H1 (cell line): ENCODE measurements at regions not wholly inside any gene's neighbourhood (a gene's known extent, or its start where the extent isn't known, plus 50 kb on each side); places are given as distances from the start of the nearest gene placed in this dataset.

Source experiments
- CTCF ChIA-PET: fragments of 300-600 bp; sonication (Branson Sonifier 250); formaldehyde crosslinking; loops from one replicate; lab custom pipeline; 2021; ENCODE audit not compliant: partially characterized antibody; lab: Charles Lee
- POLR2A ChIA-PET: fragments of 300-600 bp; sonication (Branson Sonifier 250); formaldehyde crosslinking; loops from one replicate; lab custom pipeline; 2021; ENCODE audit warnings: inconsistent platforms; ENCODE audit not compliant: partially characterized antibody; lab: Charles Lee
- DNase-seq, 2 experiments: peaks; one replicate each; pipeline versions ENCODE4 v3.0.0 to v3.0.0-alpha.2; 2010 to 2022; ENCODE audit warnings: low spot score in 2 of 2, low read depth in 1 of 2, mixed read lengths in 1 of 2
- FAIRE-seq: peaks from 2 replicates; lab custom pipeline; 2011; peaks lifted over from hg19 to GRCh38; lab: Jason Lieb, UNC
- H2AFZ ChIP-seq: 2 replicates; pipeline ENCODE4 v1.8.1; 2012; ENCODE audit warnings: low read length, inconsistent platforms
- H2AK5ac ChIP-seq: 2 replicates; pipeline ENCODE4 v1.6.1; 2013; ENCODE audit warnings: low read depth, low read length
- H2BK120ac ChIP-seq: replicated peaks from 2 replicates; pipeline ENCODE3; 2013; ENCODE audit warnings: low read depth, low read length, inconsistent platforms
- H2BK12ac ChIP-seq: 2 replicates; pipeline ENCODE4 v1.6.1; 2013; ENCODE audit warnings: low read depth, low read length
- H2BK15ac ChIP-seq: 2 replicates; pipeline ENCODE4 v1.6.1; 2013; ENCODE audit warnings: low read length
- H2BK20ac ChIP-seq: 2 replicates; pipeline ENCODE4 v1.6.1; 2013; ENCODE audit warnings: low read length
- H2BK5ac ChIP-seq: 2 replicates; pipeline ENCODE4 v1.6.1; 2013; ENCODE audit warnings: low read depth, low read length
- H3K14ac ChIP-seq: 2 replicates; pipeline ENCODE4 v1.6.1; 2013; ENCODE audit warnings: inconsistent platforms; ENCODE audit not compliant: insufficient read length
- H3K18ac ChIP-seq: 2 replicates; pipeline ENCODE4 v1.6.1; 2013; ENCODE audit warnings: low read length; ENCODE audit errors: extremely low read depth
- H3K23ac ChIP-seq: 2 replicates; pipeline ENCODE4 v1.6.1; 2013; ENCODE audit warnings: inconsistent platforms; ENCODE audit not compliant: insufficient read length
- H3K23me2 ChIP-seq: 2 replicates; pipeline ENCODE4 v1.6.1; 2013; ENCODE audit warnings: low read depth, low read length
- H3K27ac ChIP-seq: 2 replicates; pipeline ENCODE4 v1.6.1; 2011; ENCODE audit warnings: low read depth, low read length, inconsistent platforms
- H3K27me3 ChIP-seq, 4 experiments: replicated peaks in 1 of 4; 1 replicate in 1 of 4; 2 replicates in 3 of 4; pipeline versions ENCODE4 v1.6.1 to v1.8.1; 2011 to 2013; ENCODE audit warnings: low read length in 3 of 4, mild to moderate bottlenecking in 3 of 4, inconsistent platforms in 2 of 4, mixed read lengths in 2 of 4, moderate library complexity in 1 of 4; ENCODE audit not compliant: control insufficient read depth in 3 of 4, insufficient read depth in 3 of 4; ENCODE audit errors: extremely low read depth in 1 of 4
- H3K36me3 ChIP-seq, 4 experiments: 2 replicates each; pipeline versions ENCODE4 v1.6.1 to v1.8.1; 2011 to 2013; ENCODE audit warnings: mild to moderate bottlenecking in 4 of 4, low read length in 3 of 4, moderate library complexity in 2 of 4, control low read depth in 1 of 4, inconsistent platforms in 1 of 4; ENCODE audit not compliant: insufficient read depth in 4 of 4, control insufficient read depth in 2 of 4
- H3K4ac ChIP-seq: replicated peaks from 2 replicates; pipeline ENCODE3; 2013; ENCODE audit warnings: low read length, low read depth, mixed read lengths, inconsistent platforms; ENCODE audit not compliant: insufficient read length
- H3K4me1 ChIP-seq, 4 experiments: replicated peaks in 1 of 4; 1 replicate in 1 of 4; 2 replicates in 3 of 4; pipeline versions ENCODE4 v1.6.1 to v1.8.1; 2011 to 2013; ENCODE audit warnings: low read length in 3 of 4, inconsistent platforms in 2 of 4, mixed read lengths in 1 of 4; ENCODE audit not compliant: insufficient read depth in 4 of 4, control insufficient read depth in 3 of 4
- H3K4me2 ChIP-seq, 2 experiments: 2 replicates each; pipeline versions ENCODE4 v1.6.1 to v1.8.1; 2011 to 2013; ENCODE audit warnings: low read depth in 2 of 2, low read length in 2 of 2, control low read depth in 1 of 2, inconsistent platforms in 1 of 2, mild to moderate bottlenecking in 1 of 2; ENCODE audit not compliant: insufficient read depth in 1 of 2
- H3K4me3 ChIP-seq, 4 experiments: fragments of 200-600, 300-600 bp in 1 of 4; sonication (generic), shearing (Covaris generic), sonication (Bioruptor Twin) in 1 of 4; 2 replicates each; pipeline versions ENCODE4 v1.5.1 to v1.8.1; 2011 to 2016; ENCODE audit warnings: low read length in 4 of 4, low read depth in 3 of 4, control low read depth in 2 of 4, inconsistent platforms in 2 of 4, mild to moderate bottlenecking in 2 of 4, mixed read lengths in 1 of 4, moderate library complexity in 1 of 4; ENCODE audit not compliant: insufficient read depth in 2 of 4; ENCODE audit errors: extremely low read depth in 1 of 4
- H3K56ac ChIP-seq: replicated peaks from 2 replicates; pipeline ENCODE3; 2013; ENCODE audit warnings: low read depth, mild to moderate bottlenecking, mixed read lengths, low read length, inconsistent platforms; ENCODE audit not compliant: insufficient read length
- H3K79me1 ChIP-seq: 2 replicates; pipeline ENCODE4 v1.6.1; 2013; ENCODE audit warnings: low read depth, low read length, control low read depth
- H3K79me2 ChIP-seq, 2 experiments: 2 replicates each; pipeline versions ENCODE4 v1.6.1 to v1.8.1; 2012 to 2013; ENCODE audit warnings: low read length in 2 of 2, mild to moderate bottlenecking in 2 of 2, inconsistent platforms in 1 of 2; ENCODE audit not compliant: insufficient read depth in 2 of 2, control insufficient read depth in 1 of 2
- H3K9ac ChIP-seq, 4 experiments: replicated peaks in 1 of 4; 1 replicate in 1 of 4; 2 replicates in 3 of 4; pipeline versions ENCODE4 v1.6.1 to v1.8.1; 2011 to 2013; ENCODE audit warnings: low read depth in 3 of 4, low read length in 3 of 4, control low read depth in 2 of 4, mild to moderate bottlenecking in 2 of 4, moderate library complexity in 2 of 4, inconsistent platforms in 1 of 4; ENCODE audit errors: extremely low read depth in 1 of 4
- H3K9me3 ChIP-seq, 2 experiments: 2 replicates each; pipeline versions ENCODE4 v1.6.1 to v1.8.1; 2012 to 2013; ENCODE audit warnings: mild to moderate bottlenecking in 2 of 2, moderate library complexity in 2 of 2, control low read depth in 1 of 2, inconsistent platforms in 1 of 2, low read depth in 1 of 2, low read length in 1 of 2, mixed read lengths in 1 of 2; ENCODE audit not compliant: insufficient read depth in 2 of 2
- H4K20me1 ChIP-seq, 2 experiments: replicated peaks in 1 of 2; 2 replicates each; pipeline versions ENCODE3 to v1.8.1; 2011 to 2013; ENCODE audit warnings: inconsistent platforms in 2 of 2, low read length in 2 of 2, mild to moderate bottlenecking in 1 of 2; ENCODE audit not compliant: insufficient read depth in 2 of 2, control insufficient read depth in 1 of 2
- H4K5ac ChIP-seq: 2 replicates; pipeline ENCODE4 v1.6.1; 2013; ENCODE audit warnings: low read length, low read depth, mixed read lengths, inconsistent platforms; ENCODE audit not compliant: insufficient read length
- H4K8ac ChIP-seq: 2 replicates; pipeline ENCODE4 v1.8.0; 2013; ENCODE audit warnings: mild to moderate bottlenecking, moderate library complexity, low read length, inconsistent platforms; ENCODE audit not compliant: insufficient read depth; ENCODE audit errors: extremely low read depth
- H4K91ac ChIP-seq: replicated peaks from 2 replicates; pipeline ENCODE3; 2013; ENCODE audit warnings: low read length, mixed read lengths, inconsistent platforms; ENCODE audit not compliant: insufficient read length
- ASH2L ChIP-seq: fragments of 200-600, 300-600 bp; sonication (generic); IDR thresholded peaks from one replicate; pipeline ENCODE4 v1.7.1; 2017; ENCODE audit warnings: low read length
- BACH1 ChIP-seq: IDR thresholded peaks from 2 replicates; pipeline ENCODE4 v1.6.1; 2012; ENCODE audit warnings: low read length, improper control_type of control experiment
- CREB1 ChIP-seq: IDR thresholded peaks from 2 replicates; pipeline ENCODE4 v1.6.1; 2012; ENCODE audit warnings: inconsistent platforms
- NANOG ChIP-seq: IDR thresholded peaks from 2 replicates; pipeline ENCODE4 v1.6.1; 2011; ENCODE audit warnings: low read length, low read depth, mild to moderate bottlenecking, inconsistent platforms; ENCODE audit not compliant: insufficient read depth, poor library complexity, severe bottlenecking
- POLR2A ChIP-seq, 2 experiments: IDR thresholded peaks; 1 replicate in 1 of 2; 2 replicates in 1 of 2; pipeline ENCODE4 v1.6.1; 2011; ENCODE audit warnings: low read depth in 2 of 2, low read length in 2 of 2, mild to moderate bottlenecking in 2 of 2; ENCODE audit errors: control extremely low read depth in 1 of 2
- POLR2AphosphoS5 ChIP-seq: IDR thresholded peaks from 2 replicates; pipeline ENCODE4 v1.6.1; 2011; ENCODE audit warnings: low read depth, low read length
- SIX5 ChIP-seq: IDR thresholded peaks from 2 replicates; pipeline ENCODE4 v1.6.1; 2011; ENCODE audit warnings: mild to moderate bottlenecking, low read depth, low read length
- SP2 ChIP-seq: IDR thresholded peaks from 2 replicates; pipeline ENCODE4 v1.6.1; 2012; ENCODE audit warnings: mild to moderate bottlenecking, low read length, inconsistent platforms
- SP4 ChIP-seq: IDR thresholded peaks from 2 replicates; pipeline ENCODE4 v1.6.1; 2012; ENCODE audit warnings: low read length, inconsistent platforms
- YY1 ChIP-seq: IDR thresholded peaks from 2 replicates; pipeline ENCODE4 v1.6.1; 2011; ENCODE audit warnings: low read depth, mild to moderate bottlenecking, low read length
- WGBS, 2 experiments: shearing (Covaris generic) in 1 of 2; methylation state at CpG; one replicate each; pipeline versions ENCODE4 v1.1.6 to v1.1.7; 2013 to 2015; ENCODE audit warnings: low lambda C conversion rate in 2 of 2, mixed read lengths in 2 of 2, inconsistent platforms in 1 of 2, low coverage in 1 of 2, missing lambda C conversion rate in 1 of 2; ENCODE audit not compliant: insufficient replicate concordance in 2 of 2, insufficient coverage in 1 of 2, insufficient read length in 1 of 2; ENCODE audit errors: extremely low coverage in 1 of 2, missing lambda C conversion rate in 1 of 2; 5-methylcytosine and 5-hydroxymethylcytosine counted together

DNA sequence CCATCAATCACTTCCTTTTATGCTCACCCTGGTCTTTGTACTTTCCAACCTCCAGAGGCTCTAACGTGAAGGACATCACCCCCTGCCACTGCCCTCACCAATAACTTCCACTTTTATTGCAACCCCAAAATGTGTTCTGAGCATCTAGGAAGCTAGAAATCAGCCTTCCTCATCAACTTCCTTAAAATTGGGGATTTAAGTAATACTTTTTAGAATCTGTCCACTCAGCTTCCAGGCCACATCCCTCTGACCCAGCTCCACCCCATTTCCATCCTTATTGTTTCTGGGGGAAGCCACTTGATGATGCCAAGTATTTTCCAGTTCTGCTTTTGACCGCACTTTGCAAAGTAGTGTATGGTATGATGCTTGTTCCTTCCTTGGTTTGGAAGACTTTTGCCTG is 73.5 kb upstream of the XCR1 start:
- H3K27me3 ChIP-seq = no peaks in the 10 kb centered on the region
- no peak overlapping the region for H3K4me2 ChIP-seq
- FAIRE-seq (no peak), DNase-seq (no peak)
- H3K4me3 ChIP-seq = no peak overlapping the region
- no peak overlapping the region for H2AK5ac ChIP-seq
- H3K36me3 ChIP-seq = no peaks in the 10 kb centered on the region
- no peak overlapping the region for H3K23ac ChIP-seq
- no peak overlapping the region for H3K56ac ChIP-seq
- no peak overlapping the region for H2BK12ac ChIP-seq
- no peak overlapping the region for H4K91ac ChIP-seq
- H2BK15ac ChIP-seq = no peak overlapping the region
- no peak overlapping the region for H2AFZ ChIP-seq
- ChIA-PET CTCF (interaction anchor here (0.7 to 1.4 kb wide), 3 partner anchors 9 to 162 kb away, joined by 3 to 4 read pairs (median 3); no protein-coding TSS in a partner anchor), POLR2A (no interaction called here)
- H2BK5ac ChIP-seq = no peak overlapping the region
- H4K5ac ChIP-seq = no peak overlapping the region
- H4K8ac ChIP-seq = no peak overlapping the region
- H3K23me2 ChIP-seq = peaks cover 2% of the 10 kb centered on the region; the same call in 1 of the 2 replicates
- peaks cover 0 to 4% of the 10 kb centered on the region in 2 experiments; a peak in 1 of 4 replicates for H3K9me3 ChIP-seq
- no peak overlapping the region for H3K4ac ChIP-seq
- H3K14ac ChIP-seq = no peak overlapping the region
- H2BK120ac ChIP-seq = no peak overlapping the region
- no peak overlapping the region for H3K9ac ChIP-seq
- no peaks in the 10 kb centered on the region for H3K4me1 ChIP-seq
- TF ChIP-seq NANOG (no peak), SP4 (no peak), SIX5 (no peak), BACH1 (no peak), CREB1 (no peak), YY1 (no peak), SP2 (no peak), ASH2L (no peak), POLR2AphosphoS5 (no peak), POLR2A (IDR thresholded peaks at IDR 0.05; ENCODE audit: control extremely low read depth in 1 of 2, low read depth in 2 of 2, low read length in 2 of 2) (no peak)
- TF ChIP-seq, all 59 proteins: peak for 0
- 87% methylated on average over 2 of the region's 2 CpGs; no CpG with 5 or more reads in 1 of the 2 experiments for WGBS, 2 experiments
- no peaks in the 10 kb centered on the region for H3K79me2 ChIP-seq
- no peak overlapping the region for H2BK20ac ChIP-seq
- H3K79me1 ChIP-seq = no peaks in the 10 kb centered on the region
- no peaks in the 10 kb centered on the region for H4K20me1 ChIP-seq
- no peak overlapping the region for H3K27ac ChIP-seq
- no peak overlapping the region for H3K18ac ChIP-seq
